GM13977 (cell line): ENCODE measurements at regions not wholly inside any gene's neighbourhood (a gene's known extent, or its start where the extent isn't known, plus 50 kb on each side); places are given as distances from the start of the nearest gene placed in this dataset.

Experiments used
- DNase-seq: peaks from one replicate; pipeline ENCODE4 v3.0.0; 2012; ENCODE audit warnings: low spot score
- CTCF ChIP-seq: IDR thresholded peaks from 2 replicates; pipeline ENCODE4 v1.5.1; 2012; ENCODE audit warnings: mild to moderate bottlenecking, control low read depth; ENCODE audit not compliant: insufficient read depth; ENCODE audit errors: extremely low read depth, missing control alignments
- in situ Hi-C: fragments of 300-500 bp; cut with MboI; formaldehyde crosslinking; loops from one replicate; pipeline ENCODE4 v1.12.0; 2022; ENCODE audit warnings: low sequenced_read_pairs, low pct_unique_long_range_greater_than_20kb, mixed read lengths, inconsistent platforms; ENCODE audit not compliant: unreplicated experiment

DNA sequence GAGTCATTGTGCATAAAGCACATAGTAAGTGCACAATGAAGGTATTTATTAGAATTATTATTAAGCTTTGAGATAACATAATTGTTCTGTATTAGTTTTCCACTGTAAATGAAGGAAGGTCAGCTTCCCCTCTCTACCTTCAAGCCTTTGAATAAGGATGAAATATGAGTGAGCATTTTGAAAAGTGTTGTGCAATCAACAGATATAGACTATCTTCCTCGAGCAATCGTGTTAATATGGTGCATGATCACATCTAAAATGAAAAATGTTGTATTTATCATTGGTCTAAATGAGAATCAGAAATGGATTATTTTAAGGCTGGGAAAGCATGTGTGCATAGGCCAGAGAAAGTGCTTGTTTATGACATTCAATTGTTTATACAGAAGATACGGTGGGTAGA is 1474.6 kb upstream of the TENM3 start:
- TF ChIP-seq CTCF = no peak
- in situ Hi-C loops = no loop called here
- no peak for DNase-seq

DNA sequence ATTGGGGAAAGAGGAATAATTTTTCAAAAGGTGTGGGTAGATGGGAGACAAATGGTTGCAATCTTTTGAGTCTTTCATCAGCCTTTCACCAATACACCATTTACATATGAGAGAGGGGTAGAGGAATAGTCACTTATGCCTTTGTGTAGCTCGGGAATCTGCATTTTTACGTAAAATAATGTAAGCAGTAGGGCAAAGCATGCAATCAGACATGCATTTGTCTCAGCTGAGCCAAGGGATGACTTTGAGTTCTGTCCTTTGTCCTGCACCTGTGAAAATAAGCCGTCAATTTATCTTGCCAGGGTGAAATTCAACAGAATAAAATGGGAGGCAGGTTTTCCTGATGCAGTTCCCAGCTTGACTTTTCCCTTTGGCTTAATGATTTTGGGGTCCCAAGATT is 1473.4 kb upstream of the TENM3 start:
- TF ChIP-seq CTCF = no peak
- no peak for DNase-seq
- in situ Hi-C loops = no loop called here

- TF ChIP-seq CTCF = no peak
- DNase-seq = no peak
- in situ Hi-C loops = no loop called here
These were observed 1472.9 kb upstream of the TENM3 start for GRCh38 chr4:180770265-180770664.

GRCh38 chr4:180784940-180785339 is 1458.3 kb upstream of the TENM3 start:
- DNase-seq = no peak
- no peak for TF ChIP-seq CTCF
- in situ Hi-C loops = no loop called here

GRCh38 chr4:180788729-180789128 is 1454.5 kb upstream of the TENM3 start:
- in situ Hi-C loops = no loop called here
- no peak for TF ChIP-seq CTCF
- DNase-seq = no peak

- DNase-seq = no peak
- TF ChIP-seq CTCF = no peak
- in situ Hi-C loops = no loop called here
These were observed 1453.3 kb upstream of the TENM3 start for GRCh38 chr4:180789929-180790328.

DNA sequence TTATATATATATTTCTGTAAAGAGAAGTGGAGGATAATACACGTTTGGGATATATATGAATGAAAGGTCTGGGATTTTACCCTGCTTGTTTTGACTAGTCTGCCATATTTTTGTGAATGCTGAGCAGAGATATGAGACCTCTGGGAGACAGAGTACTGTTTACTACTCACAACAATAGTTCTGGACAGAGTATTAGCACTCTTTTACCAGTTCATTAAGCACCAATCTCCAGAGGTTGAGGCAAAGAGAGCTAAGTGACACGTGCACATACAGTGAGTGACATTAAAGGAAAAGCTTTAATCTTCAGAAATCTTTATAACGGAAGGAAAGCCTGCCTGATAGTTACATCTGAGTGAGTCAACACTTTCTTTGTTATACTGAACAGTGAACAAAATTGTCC is 1452.7 kb upstream of the TENM3 start:
- in situ Hi-C loops = no loop called here
- no peak for TF ChIP-seq CTCF

More for the DNA sequence above, 1452.7 kb upstream of the TENM3 start:
- DNase-seq = no peak
